Keratinocyte (primary cell): ENCODE measurements at regions not wholly inside any gene's neighbourhood (a gene's known extent, or its start where the extent isn't known, plus 50 kb on each side); places are given as distances from the start of the nearest gene placed in this dataset.

Experiments
- DNase-seq: peaks from one replicate; pipeline ENCODE4 v3.0.0-alpha.2; 2011; ENCODE audit warnings: low read depth, missing footprints, low spot score
- FAIRE-seq: peaks from 2 replicates; lab custom pipeline; 2011; peaks lifted over from hg19 to GRCh38; lab: Jason Lieb, UNC
- H2AFZ ChIP-seq: 2 replicates; pipeline ENCODE4 v1.6.0; 2012; ENCODE audit warnings: low read length, control low read depth, inconsistent platforms; ENCODE audit not compliant: control insufficient read depth
- H3K27ac ChIP-seq: 2 replicates; pipeline ENCODE4 v1.5.1; 2011; ENCODE audit warnings: low read length; ENCODE audit not compliant: control insufficient read depth, insufficient read depth
- H3K27me3 ChIP-seq: 3 replicates; pipeline ENCODE4 v1.6.0; 2011; ENCODE audit warnings: low read length; ENCODE audit not compliant: control insufficient read depth, insufficient read depth; ENCODE audit errors: extremely low read depth
- H3K36me3 ChIP-seq, 2 experiments: 2 replicates in 1 of 2; 3 replicates in 1 of 2; pipeline ENCODE4 v1.5.1; 2011; ENCODE audit warnings: low read length in 2 of 2, mild to moderate bottlenecking in 1 of 2; ENCODE audit not compliant: control insufficient read depth in 2 of 2, insufficient read depth in 2 of 2; ENCODE audit errors: extremely low read depth in 1 of 2
- H3K4me1 ChIP-seq: 3 replicates; pipeline ENCODE4 v1.5.1; 2011; ENCODE audit warnings: low read length; ENCODE audit not compliant: control insufficient read depth, insufficient read depth; ENCODE audit errors: extremely low read depth
- H3K4me2 ChIP-seq: 3 replicates; pipeline ENCODE4 v1.6.0; 2011; ENCODE audit warnings: low read depth, low read length; ENCODE audit not compliant: control insufficient read depth, insufficient read depth; ENCODE audit errors: extremely low read depth
- H3K4me3 ChIP-seq, 3 experiments: fragments of 200-600 bp in 1 of 3; sonication (generic) in 1 of 3; 2 replicates in 2 of 3; 3 replicates in 1 of 3; pipeline ENCODE4 v1.5.1; 2011 to 2016; ENCODE audit warnings: low read length in 3 of 3, mild to moderate bottlenecking in 3 of 3, control low read depth in 2 of 3, inconsistent platforms in 1 of 3, low read depth in 1 of 3, mixed read lengths in 1 of 3, mixed run types in 1 of 3, moderate library complexity in 1 of 3; ENCODE audit not compliant: control insufficient read depth in 2 of 3, insufficient read depth in 2 of 3; ENCODE audit errors: extremely low read depth in 1 of 3
- H3K79me2 ChIP-seq: 2 replicates; pipeline ENCODE4 v1.6.0; 2012; ENCODE audit warnings: low read length; ENCODE audit not compliant: control insufficient read depth, insufficient read depth
- H3K9ac ChIP-seq: 3 replicates; pipeline ENCODE4 v1.6.0; 2011; ENCODE audit warnings: low read length; ENCODE audit not compliant: control insufficient read depth, insufficient read depth; ENCODE audit errors: extremely low read depth
- H3K9me1 ChIP-seq: 3 replicates; pipeline ENCODE4 v1.6.0; 2011; ENCODE audit warnings: low read length; ENCODE audit not compliant: control insufficient read depth, insufficient read depth; ENCODE audit errors: extremely low read depth
- H3K9me3 ChIP-seq: 2 replicates; pipeline ENCODE4 v1.5.1; 2012; ENCODE audit warnings: low read depth, low read length; ENCODE audit not compliant: control insufficient read depth
- H4K20me1 ChIP-seq: 3 replicates; pipeline ENCODE4 v1.6.0; 2011; ENCODE audit warnings: low read length; ENCODE audit not compliant: control insufficient read depth, insufficient read depth; ENCODE audit errors: extremely low read depth
- EZH2 ChIP-seq: IDR thresholded peaks from one replicate; pipeline ENCODE4 v1.6.1; 2012; ENCODE audit warnings: inconsistent platforms, mild to moderate bottlenecking, low read length, moderate library complexity
- dilution Hi-C: fragments of 300-500 bp; cut with MboI; formaldehyde crosslinking; loops from one replicate; pipeline ENCODE4 v1.7.0; 2020; ENCODE audit warnings: low sequenced_read_pairs; ENCODE audit not compliant: extremely low pct_ligation_motif_present
- TF ChIP-seq, protein P1 (sequence below), 3 experiments: IDR thresholded peaks in 1 of 3; conservative IDR thresholded peaks in 1 of 3; optimal IDR thresholded peaks in 1 of 3; 2 replicates in 2 of 3; 3 replicates in 1 of 3; pipeline versions ENCODE3 to v1.5.1; 2011; ENCODE audit warnings: low read length in 3 of 3, mild to moderate bottlenecking in 3 of 3, moderate library complexity in 2 of 3, control low read depth in 1 of 3, inconsistent platforms in 1 of 3; ENCODE audit not compliant: insufficient read depth in 2 of 3; ENCODE audit errors: extremely low read depth in 1 of 3

DNA sequence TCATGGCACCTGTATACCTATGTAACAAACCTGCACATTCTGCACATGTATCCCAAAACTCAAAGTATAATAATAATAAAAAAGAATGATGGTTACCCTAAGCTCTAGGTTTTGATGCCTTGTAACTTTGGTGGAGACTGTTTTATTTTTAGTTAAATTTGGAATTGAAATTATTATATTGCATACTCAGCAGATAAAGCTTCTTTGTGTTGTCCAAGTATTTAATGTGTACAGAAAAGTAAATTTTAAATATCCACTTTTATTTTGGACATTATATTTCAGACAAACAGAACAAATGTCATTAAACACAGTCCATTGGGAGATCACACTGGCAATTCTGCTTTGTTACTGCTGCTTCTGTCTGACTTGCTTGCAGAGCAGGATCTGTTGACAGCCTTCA is 684.5 kb upstream of the CT83 start:
- Histone ChIP-seq H3K9me3 (no peaks in the 10 kb centered on the region), H4K20me1 (no peaks in the 10 kb centered on the region), H3K27me3 (no peaks in the 10 kb centered on the region), H3K9me1 (no peaks in the 10 kb centered on the region), H3K4me3 (no peak overlapping the region), H3K36me3 (no peaks in the 10 kb centered on the region), H3K79me2 (no peaks in the 10 kb centered on the region), H3K4me1 (no peaks in the 10 kb centered on the region), H3K27ac (no peak overlapping the region), H3K9ac (no peak overlapping the region), H2AFZ (no peak overlapping the region), H3K4me2 (no peak overlapping the region)
- TF ChIP-seq, protein P1, sequence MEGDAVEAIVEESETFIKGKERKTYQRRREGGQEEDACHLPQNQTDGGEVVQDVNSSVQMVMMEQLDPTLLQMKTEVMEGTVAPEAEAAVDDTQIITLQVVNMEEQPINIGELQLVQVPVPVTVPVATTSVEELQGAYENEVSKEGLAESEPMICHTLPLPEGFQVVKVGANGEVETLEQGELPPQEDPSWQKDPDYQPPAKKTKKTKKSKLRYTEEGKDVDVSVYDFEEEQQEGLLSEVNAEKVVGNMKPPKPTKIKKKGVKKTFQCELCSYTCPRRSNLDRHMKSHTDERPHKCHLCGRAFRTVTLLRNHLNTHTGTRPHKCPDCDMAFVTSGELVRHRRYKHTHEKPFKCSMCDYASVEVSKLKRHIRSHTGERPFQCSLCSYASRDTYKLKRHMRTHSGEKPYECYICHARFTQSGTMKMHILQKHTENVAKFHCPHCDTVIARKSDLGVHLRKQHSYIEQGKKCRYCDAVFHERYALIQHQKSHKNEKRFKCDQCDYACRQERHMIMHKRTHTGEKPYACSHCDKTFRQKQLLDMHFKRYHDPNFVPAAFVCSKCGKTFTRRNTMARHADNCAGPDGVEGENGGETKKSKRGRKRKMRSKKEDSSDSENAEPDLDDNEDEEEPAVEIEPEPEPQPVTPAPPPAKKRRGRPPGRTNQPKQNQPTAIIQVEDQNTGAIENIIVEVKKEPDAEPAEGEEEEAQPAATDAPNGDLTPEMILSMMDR (optimal IDR thresholded peaks at IDR 0.05 in 1 of 3, IDR thresholded peaks at IDR 0.05 in 1 of 3, conservative IDR thresholded peaks at IDR 0.05 in 1 of 3; ENCODE audit: extremely low read depth in 1 of 3, insufficient read depth in 2 of 3, low read length in 3 of 3): no peak
- TF ChIP-seq EZH2: no peak
- DNase-seq (no peak), FAIRE-seq (no peak)
- dilution Hi-C loops: no loop called here

DNA sequence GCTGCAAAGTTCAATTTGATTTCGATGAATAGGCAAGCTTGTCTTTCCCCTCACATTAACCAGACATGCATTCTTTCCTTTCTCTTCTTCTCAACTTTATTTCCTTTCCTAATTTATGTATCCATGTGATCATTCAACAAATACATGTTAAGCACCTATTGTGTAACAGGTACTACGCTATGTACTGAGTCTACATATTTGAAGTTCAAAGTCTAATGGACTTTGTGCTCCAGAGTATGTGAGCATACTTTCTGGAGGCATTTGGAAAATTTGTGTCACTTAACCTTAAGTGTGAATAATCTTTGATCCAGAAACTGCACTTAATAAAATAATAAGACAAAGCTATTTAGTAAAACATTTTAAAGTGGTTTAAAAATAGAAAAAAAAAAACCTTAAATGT is 675.3 kb upstream of the CT83 start:
- Histone ChIP-seq H3K4me3 (no peak overlapping the region), H3K27ac (no peak overlapping the region), H3K9ac (no peak overlapping the region), H3K9me1 (no peaks in the 10 kb centered on the region), H3K36me3 (no peaks in the 10 kb centered on the region), H3K27me3 (no peaks in the 10 kb centered on the region), H3K4me2 (no peak overlapping the region), H2AFZ (no peak overlapping the region), H4K20me1 (no peaks in the 10 kb centered on the region), H3K4me1 (no peaks in the 10 kb centered on the region), H3K79me2 (no peaks in the 10 kb centered on the region), H3K9me3 (no peaks in the 10 kb centered on the region)
- DNase-seq (no peak), FAIRE-seq (no peak)
- dilution Hi-C loops: no loop called here
- TF ChIP-seq, protein P1 (optimal IDR thresholded peaks at IDR 0.05 in 1 of 3, IDR thresholded peaks at IDR 0.05 in 1 of 3, conservative IDR thresholded peaks at IDR 0.05 in 1 of 3; ENCODE audit: extremely low read depth in 1 of 3, insufficient read depth in 2 of 3, low read length in 3 of 3): no peak
- no peak for TF ChIP-seq EZH2
